HG03439 (cell line): ENCODE measurements at regions not wholly inside any gene's neighbourhood (a gene's known extent, or its start where the extent isn't known, plus 50 kb on each side); places are given as distances from the start of the nearest gene placed in this dataset.

Source experiments
- ATAC-seq: cut with Tn5 transposase; IDR thresholded peaks from one replicate; pipeline ENCODE4 v1.9.1; 2021; ENCODE audit warnings: mild to moderate bottlenecking, moderate library complexity; ENCODE audit not compliant: unreplicated experiment

DNA sequence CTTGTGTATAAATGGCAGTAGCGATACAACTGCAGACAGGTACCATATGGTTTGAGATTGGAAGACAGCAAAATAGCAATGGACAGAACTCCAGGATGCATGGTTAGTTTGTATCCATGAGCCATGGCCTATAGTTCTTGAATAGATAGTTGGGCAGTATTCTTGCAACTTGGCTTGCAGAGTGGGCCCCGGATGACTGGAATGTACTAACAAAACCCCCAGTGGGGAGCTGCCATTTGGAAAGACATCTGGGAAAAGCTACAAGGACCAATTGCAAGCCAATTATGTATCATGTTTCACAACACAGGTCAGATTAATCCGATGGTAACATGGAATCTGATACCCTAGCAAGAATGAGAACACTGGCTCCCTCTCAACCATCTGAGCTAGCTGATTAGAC is 279.6 kb downstream of the RERGL start:
- no peak for ATAC-seq

DNA sequence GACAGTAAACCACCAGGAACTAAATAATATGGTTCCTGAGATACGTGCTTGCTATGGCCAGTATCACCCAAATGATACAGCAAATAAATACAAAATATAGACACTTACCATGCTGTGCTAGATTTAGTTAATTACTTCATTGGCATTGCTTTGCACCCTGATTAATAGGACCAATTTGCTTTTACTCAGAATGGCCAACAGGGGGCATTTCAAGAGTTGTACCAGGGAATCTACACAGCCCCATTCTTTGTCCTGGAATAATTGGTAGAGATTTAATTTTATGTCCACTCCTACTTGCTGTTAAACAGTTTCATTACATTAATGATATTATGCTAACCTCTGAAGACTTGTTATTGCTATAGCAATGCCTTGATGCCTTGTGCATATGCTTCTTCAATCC is 280.8 kb downstream of the RERGL start:
- no peak for ATAC-seq

- ATAC-seq: no peak
Measured at GRCh38 chr12:17802657-17803641, 287.0 kb downstream of the RERGL start.

- ATAC-seq: no peak
Measured at GRCh38 chr12:17793854-17794253, 296.1 kb downstream of the RERGL start.

DNA sequence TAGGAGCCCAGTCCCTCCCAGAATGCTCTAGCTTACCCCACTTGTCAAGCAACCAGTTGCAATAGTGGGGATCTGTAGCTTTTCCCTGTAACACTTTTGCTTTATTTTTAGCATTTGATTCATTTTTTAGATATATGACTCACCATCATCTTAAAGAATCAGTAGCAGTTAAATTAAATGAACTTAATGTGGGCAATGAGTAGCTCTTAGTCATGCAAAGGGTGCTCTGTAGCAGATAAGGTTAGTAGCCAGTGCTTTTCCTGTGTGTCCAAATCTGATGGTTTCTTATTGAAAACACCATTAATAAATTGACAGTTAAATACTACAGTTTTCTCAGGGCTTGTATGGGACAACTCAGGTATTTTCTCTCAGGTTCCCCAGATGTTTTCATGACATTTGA is 311.8 kb downstream of the RERGL start:
- no peak for ATAC-seq

DNA sequence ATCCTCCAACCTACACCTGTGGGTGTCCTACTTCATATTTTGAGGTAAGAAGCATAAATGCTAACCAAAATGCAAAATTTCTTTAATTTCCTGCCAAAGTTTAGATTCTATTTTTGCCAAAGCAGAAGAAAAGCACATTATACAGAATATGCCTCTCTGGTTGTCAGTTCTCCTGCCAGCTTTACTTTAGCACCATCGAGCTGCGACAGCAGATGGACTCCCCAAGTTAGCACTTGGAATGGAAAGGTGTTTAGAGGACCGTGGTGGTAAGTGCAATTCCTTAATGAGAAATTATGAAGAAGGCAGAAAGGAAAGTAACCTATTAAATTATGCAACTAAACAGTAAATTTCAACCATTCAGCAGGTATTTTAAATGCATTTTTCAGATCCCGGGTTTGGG is 326.6 kb downstream of the RERGL start:
- ATAC-seq: no peak

GRCh38 chr12:17759982-17760381 is 330.0 kb downstream of the RERGL start:
- no peak for ATAC-seq
